Astrocyte of the cerebellum (primary cell): ENCODE measurements at regions not wholly inside any gene's neighbourhood (a gene's known extent, or its start where the extent isn't known, plus 50 kb on each side); places are given as distances from the start of the nearest gene placed in this dataset.
"Not testable (repeated sequence)": the region's sequence is repeated elsewhere in the genome, so short reads cannot be mapped to it uniquely, and the experiment has no call there.

Experiments
- DNase-seq: peaks from one replicate; pipeline ENCODE4 v3.0.0-alpha.2; 2011; ENCODE audit warnings: low read depth
- H3K4me3 ChIP-seq: 2 replicates; pipeline ENCODE4 v1.5.1; 2011; ENCODE audit warnings: mild to moderate bottlenecking, low read depth, low read length, moderate library complexity
- in situ Hi-C: cut with HindIII; loops from 2 replicates; pipeline ENCODE4 v1.10.0; 2017; ENCODE audit warnings: low sequenced_read_pairs
- TF ChIP-seq, protein P1 (sequence below): IDR thresholded peaks from 2 replicates; pipeline ENCODE4 v1.5.1; 2012; ENCODE audit warnings: low read length, low read depth, moderate library complexity, mild to moderate bottlenecking; ENCODE audit errors: missing control alignments

DNA sequence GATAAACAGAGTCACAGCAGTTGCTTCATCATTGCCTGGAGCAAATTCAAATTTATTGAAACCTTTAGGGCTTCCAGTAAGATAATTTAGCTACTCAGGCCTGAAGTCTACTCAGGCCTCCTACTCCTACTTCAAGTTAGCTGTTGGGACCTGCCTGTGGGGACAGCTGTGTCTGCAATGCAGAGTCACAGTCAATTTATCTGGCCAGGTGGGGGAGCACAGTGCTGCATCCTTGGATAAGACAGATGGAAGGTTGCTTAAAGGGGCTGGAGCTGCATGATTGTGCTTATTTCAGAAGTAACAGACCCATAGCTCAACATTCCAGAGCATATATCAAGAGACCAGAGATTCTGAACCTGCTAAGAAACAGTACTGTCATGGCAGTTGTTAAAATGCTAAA is 932.1 kb downstream of the QKI start:
- in situ Hi-C loops, result no loop called here
- H3K4me3 ChIP-seq, result no peak overlapping the region
- TF ChIP-seq, protein P1, sequence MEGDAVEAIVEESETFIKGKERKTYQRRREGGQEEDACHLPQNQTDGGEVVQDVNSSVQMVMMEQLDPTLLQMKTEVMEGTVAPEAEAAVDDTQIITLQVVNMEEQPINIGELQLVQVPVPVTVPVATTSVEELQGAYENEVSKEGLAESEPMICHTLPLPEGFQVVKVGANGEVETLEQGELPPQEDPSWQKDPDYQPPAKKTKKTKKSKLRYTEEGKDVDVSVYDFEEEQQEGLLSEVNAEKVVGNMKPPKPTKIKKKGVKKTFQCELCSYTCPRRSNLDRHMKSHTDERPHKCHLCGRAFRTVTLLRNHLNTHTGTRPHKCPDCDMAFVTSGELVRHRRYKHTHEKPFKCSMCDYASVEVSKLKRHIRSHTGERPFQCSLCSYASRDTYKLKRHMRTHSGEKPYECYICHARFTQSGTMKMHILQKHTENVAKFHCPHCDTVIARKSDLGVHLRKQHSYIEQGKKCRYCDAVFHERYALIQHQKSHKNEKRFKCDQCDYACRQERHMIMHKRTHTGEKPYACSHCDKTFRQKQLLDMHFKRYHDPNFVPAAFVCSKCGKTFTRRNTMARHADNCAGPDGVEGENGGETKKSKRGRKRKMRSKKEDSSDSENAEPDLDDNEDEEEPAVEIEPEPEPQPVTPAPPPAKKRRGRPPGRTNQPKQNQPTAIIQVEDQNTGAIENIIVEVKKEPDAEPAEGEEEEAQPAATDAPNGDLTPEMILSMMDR, result no peak
- DNase-seq, result no peak

DNA sequence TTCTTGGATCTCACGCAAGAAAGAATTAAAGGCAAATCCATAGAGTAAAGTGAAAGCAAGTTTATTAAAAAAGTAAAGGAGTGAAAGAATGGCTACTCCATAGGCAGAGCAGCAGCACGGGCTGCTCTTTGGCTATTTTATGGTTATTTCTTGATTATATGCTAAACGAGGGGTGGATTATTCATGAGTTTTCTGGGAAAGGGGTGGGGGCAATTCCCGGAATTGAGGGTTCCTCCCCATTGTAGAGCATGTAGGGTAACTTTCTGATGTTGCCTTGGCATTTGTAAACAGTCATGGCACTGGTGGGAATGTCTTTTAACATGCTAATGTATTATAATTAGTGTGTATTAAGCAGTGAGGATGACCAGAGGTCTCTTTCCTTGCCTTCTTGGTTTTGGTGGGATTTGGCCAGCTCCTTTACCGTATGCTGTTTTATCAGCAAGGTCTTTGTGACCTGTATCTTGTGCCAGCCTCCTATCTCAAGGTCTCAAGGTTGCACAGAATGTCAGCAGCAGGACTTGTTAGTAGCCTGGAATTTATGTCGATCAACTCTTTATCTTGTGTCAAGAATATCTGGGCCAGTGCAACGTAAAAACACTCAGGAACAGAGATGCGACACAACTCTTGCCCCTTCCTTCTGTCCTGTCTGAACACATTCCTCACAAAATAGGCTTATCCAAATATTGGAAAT is 931.4 kb downstream of the QKI start:
- TF ChIP-seq, protein P1, result no peak
- no peak for DNase-seq
- in situ Hi-C loops, result no loop called here
- H3K4me3 ChIP-seq, result no peak overlapping the region

DNA sequence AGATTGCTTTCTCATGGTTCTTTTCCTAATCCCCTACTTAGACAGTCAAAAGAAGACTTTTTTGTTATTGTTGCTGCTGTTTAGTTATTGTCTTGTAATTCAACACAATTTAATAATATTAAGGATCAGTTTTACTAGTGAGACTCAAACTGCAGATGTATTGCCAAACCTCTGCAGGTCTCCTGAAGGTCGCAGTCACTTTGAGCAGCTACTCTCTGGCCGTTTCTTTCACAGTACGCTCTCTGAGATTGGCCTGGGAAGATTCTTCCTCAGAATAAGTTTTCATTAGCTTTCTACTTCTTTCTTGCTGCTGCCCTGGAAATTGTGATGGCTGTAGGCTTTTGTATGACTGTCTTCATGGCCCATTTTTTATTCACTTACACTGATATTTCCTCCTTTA is 930.8 kb downstream of the QKI start:
- TF ChIP-seq, protein P1, result no peak
- DNase-seq, result no peak
- no peak overlapping the region for H3K4me3 ChIP-seq
- in situ Hi-C loops, result no loop called here

DNA sequence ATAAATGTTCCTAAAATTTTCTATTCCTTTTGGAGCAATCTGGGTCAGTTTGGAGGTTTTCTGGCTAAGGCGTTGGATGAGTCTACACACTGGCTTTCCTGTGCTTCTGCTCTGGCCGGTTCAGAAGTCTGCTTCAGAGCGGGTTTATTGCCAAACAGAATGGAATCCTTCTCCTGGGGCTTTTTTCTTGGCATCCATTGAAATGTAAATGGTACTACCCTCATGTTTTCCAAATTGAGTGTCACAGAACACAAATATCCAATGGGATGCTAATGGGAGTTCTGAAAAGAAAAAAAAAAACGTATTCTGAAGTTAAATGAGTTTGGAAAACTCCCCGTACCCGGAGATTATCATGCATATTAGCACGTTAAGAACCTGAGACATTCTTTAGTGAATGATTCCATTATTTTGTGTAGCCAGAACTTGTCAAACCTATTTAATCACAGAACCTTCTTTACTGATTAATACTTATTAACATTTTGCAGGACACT is 930.3 kb downstream of the QKI start:
- no peak overlapping the region for H3K4me3 ChIP-seq
- in situ Hi-C loops, result no loop called here
- TF ChIP-seq, protein P1, result no peak
- DNase-seq, result no peak

DNA sequence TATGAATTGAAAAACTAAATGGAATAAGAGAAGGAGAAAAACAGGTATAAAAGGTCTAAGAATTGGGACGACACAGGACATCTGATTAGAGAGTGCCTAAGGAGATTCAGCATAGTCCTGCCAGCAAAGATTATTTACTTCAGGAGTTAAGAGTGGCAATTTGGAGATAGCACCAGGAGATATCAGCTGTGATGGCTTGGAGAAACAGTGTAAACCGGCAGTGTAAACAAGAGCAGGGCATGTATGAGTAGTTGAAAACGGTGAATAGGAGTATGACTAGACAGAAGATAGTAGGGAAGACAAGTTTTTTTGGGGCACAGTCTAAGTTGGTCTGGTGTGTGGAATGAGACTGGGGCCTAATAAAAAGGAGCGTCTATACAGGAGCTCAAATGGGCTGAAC is 924.9 kb downstream of the QKI start:
- H3K4me3 ChIP-seq, in situ Hi-C loops: not testable (repeated sequence)

DNA sequence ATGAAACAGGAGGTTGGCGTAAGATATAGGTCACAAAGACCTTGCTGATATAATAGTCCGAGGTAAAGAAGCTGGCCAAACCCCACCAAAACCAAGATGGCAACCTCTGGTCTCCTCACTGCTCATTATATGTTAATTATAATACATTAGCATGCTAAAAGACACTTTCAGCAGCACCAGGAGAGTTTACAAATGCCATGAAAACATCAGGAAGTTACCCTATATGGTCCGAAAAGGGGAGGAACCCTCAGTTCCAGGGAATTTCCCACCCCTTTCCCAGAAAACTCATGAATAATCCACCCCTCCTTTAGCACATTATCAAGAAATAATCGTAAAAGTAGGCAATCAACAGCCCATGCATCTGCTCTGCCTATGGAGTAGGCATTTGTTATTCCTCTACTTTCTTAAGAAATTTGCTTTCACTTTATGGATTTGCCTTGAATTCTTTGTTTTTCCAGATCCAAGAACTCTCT is 923.4 kb downstream of the QKI start:
- TF ChIP-seq, protein P1, result no peak
- in situ Hi-C loops, result no loop called here
- no peak overlapping the region for H3K4me3 ChIP-seq
- no peak for DNase-seq

More for the DNA sequence above, 924.9 kb downstream of the QKI start:
- DNase-seq, result not testable (repeated sequence)
